PC-3 (cell line): ENCODE measurements at regions not wholly inside any gene's neighbourhood (a gene's known extent, or its start where the extent isn't known, plus 50 kb on each side); places are given as distances from the start of the nearest gene placed in this dataset.

ENCODE experiments used
- CTCF ChIP-seq: fragments of 300-600 bp; sonication (generic); conservative IDR thresholded peaks from 2 replicates; pipeline ENCODE4 v1.5.1; 2017; ENCODE audit warnings: antibody characterized with exemption, low read depth, mild to moderate bottlenecking, low read length
- EZH2 ChIP-seq: fragments of 300-600 bp; sonication (generic); IDR thresholded peaks from one replicate; pipeline ENCODE4 v1.6.1; 2017; ENCODE audit warnings: antibody characterized with exemption, mild to moderate bottlenecking, low read length; ENCODE audit not compliant: unreplicated experiment

GRCh38 chr9:120137186-120137840, 442.7 kb downstream of the CDK5RAP2 start:
- TF ChIP-seq CTCF (no peak), EZH2 (no peak)
